GM12878 (cell line): ENCODE measurements at regions not wholly inside any gene's neighbourhood (a gene's known extent, or its start where the extent isn't known, plus 50 kb on each side); places are given as distances from the start of the nearest gene placed in this dataset.

Source experiments
- CBX3 ChIP-seq: fragments of 200-600 bp; sonication (generic); IDR thresholded peaks from 2 replicates; pipeline ENCODE4 v1.6.1; 2016; ENCODE audit warnings: low read depth, borderline replicate concordance
- CEBPB ChIP-seq, 2 experiments: fragments of 150-350 bp in 1 of 2; IDR thresholded peaks; 2 replicates each; pipeline ENCODE4 v1.6.1; 2012 to 2014; ENCODE audit warnings: low read depth in 2 of 2, low read length in 2 of 2, borderline replicate concordance in 1 of 2, inconsistent platforms in 1 of 2
- CTCF ChIP-seq, 3 experiments: IDR thresholded peaks in 2 of 3; conservative IDR thresholded peaks in 1 of 3; 2 replicates each; pipeline ENCODE4 v1.5.1; 2011; ENCODE audit warnings: low read depth in 3 of 3, low read length in 3 of 3, mild to moderate bottlenecking in 3 of 3, control low read depth in 2 of 3, moderate library complexity in 2 of 3, inconsistent platforms in 1 of 3, mixed read lengths in 1 of 3; ENCODE audit not compliant: control insufficient read depth in 2 of 3, insufficient read depth in 1 of 3; ENCODE audit errors: extremely low read depth in 1 of 3
- ETV6 ChIP-seq, 2 experiments: fragments of 450-650 bp in 1 of 2; IDR thresholded peaks in 1 of 2; conservative IDR thresholded peaks in 1 of 2; 2 replicates each; pipeline ENCODE4 v1.6.1; 2014; ENCODE audit warnings: antibody characterized with exemption in 1 of 2, borderline replicate concordance in 1 of 2, low read depth in 1 of 2, mild to moderate bottlenecking in 1 of 2, moderate library complexity in 1 of 2
- POLR2A ChIP-seq: IDR thresholded peaks from 2 replicates; pipeline ENCODE4 v1.6.1; 2011; ENCODE audit warnings: low read depth, mild to moderate bottlenecking, low read length
- RAD21 ChIP-seq: IDR thresholded peaks from 2 replicates; pipeline ENCODE4 v1.6.1; 2011; ENCODE audit warnings: mild to moderate bottlenecking, low read depth, low read length, moderate library complexity; ENCODE audit not compliant: insufficient read depth
- RAD51 ChIP-seq: fragments of 450-650 bp; IDR thresholded peaks from 2 replicates; pipeline ENCODE4 v1.6.1; 2016; ENCODE audit warnings: moderate library complexity, mild to moderate bottlenecking, inconsistent platforms
- RCOR1 ChIP-seq: conservative IDR thresholded peaks from 2 replicates; pipeline ENCODE4 v1.6.1; 2012; ENCODE audit warnings: low read depth, low read length, improper control_type of control experiment
- SREBF2 ChIP-seq: IDR thresholded peaks from 2 replicates; pipeline ENCODE4 v1.6.1; 2012; ENCODE audit warnings: mild to moderate bottlenecking, low read length
- ZNF24 ChIP-seq: fragments of 450-650 bp; IDR thresholded peaks from 2 replicates; pipeline ENCODE4 v1.6.1; 2017; ENCODE audit warnings: antibody characterized with exemption, mild to moderate bottlenecking
- ZNF274 ChIP-seq: IDR thresholded peaks from one replicate; pipeline ENCODE4 v1.8.0; 2011; ENCODE audit not compliant: insufficient read length, insufficient read depth
- TF ChIP-seq, protein P1 (sequence below): IDR thresholded peaks from 2 replicates; pipeline ENCODE4 v1.6.1; 2012; ENCODE audit warnings: low read depth, low read length, improper control_type of control experiment

DNA sequence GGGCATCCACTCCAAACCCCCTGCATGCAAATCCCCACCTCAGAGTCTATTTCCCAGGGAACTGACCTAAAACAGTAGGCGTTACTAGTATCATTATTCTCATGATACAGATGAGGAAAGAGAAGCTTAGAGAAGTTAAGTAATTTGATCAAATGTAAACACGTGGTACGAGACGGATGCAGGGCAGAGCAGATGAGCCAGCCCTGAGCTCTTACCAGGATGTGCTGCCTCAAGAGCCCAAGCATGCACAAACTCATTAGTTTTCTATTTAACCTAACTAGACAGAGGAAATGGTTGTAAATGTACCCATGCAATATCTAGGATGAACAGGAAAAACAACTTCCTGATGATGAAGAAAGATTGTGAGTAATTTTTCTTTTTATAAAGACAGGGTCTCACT, 173.3 kb upstream of the RASSF8 start:
- no peak for TF ChIP-seq CBX3
- no peak for TF ChIP-seq RAD21
- TF ChIP-seq ETV6 (conservative IDR thresholded peaks at IDR 0.05 in 1 of 2, IDR thresholded peaks at IDR 0.05 in 1 of 2; ENCODE audit: borderline replicate concordance in 1 of 2, low read depth in 1 of 2) = no peak
- no peak for TF ChIP-seq CTCF (IDR thresholded peaks at IDR 0.05 in 2 of 3, conservative IDR thresholded peaks at IDR 0.05 in 1 of 3; ENCODE audit: control insufficient read depth in 2 of 3, extremely low read depth in 1 of 3, insufficient read depth in 1 of 3, low read depth in 3 of 3, low read length in 3 of 3)
- no peak for TF ChIP-seq SREBF2
- no peak for TF ChIP-seq RAD51
- no peak for TF ChIP-seq CEBPB (IDR thresholded peaks at IDR 0.05; ENCODE audit: borderline replicate concordance in 1 of 2, low read depth in 2 of 2, low read length in 2 of 2)
- TF ChIP-seq, protein P1, sequence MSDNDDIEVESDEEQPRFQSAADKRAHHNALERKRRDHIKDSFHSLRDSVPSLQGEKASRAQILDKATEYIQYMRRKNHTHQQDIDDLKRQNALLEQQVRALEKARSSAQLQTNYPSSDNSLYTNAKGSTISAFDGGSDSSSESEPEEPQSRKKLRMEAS = no peak
- TF ChIP-seq RCOR1 = no peak
- no peak for TF ChIP-seq ZNF274
- no peak for TF ChIP-seq POLR2A
- no peak for TF ChIP-seq ZNF24
